ENCODE measurements at regions not wholly inside any gene's neighbourhood (a gene's known extent, or its start where the extent isn't known, plus 50 kb on each side); places are given as distances from the start of the nearest gene placed in this dataset.
A peak's percentile ranks its signal among the peaks of the same experiment; 100 is the strongest.

- no peak for DNase-seq
Measured at GRCh38 chr3:167892205-167892604, 156.7 kb downstream of the SERPINI1 start.

- DNase-seq = no peak
Measured at GRCh38 chr3:167887096-167887495, 151.6 kb downstream of the SERPINI1 start.

- DNase-seq = no peak
Measured at GRCh38 chr3:167886690-167887089, 151.2 kb downstream of the SERPINI1 start.

DNA sequence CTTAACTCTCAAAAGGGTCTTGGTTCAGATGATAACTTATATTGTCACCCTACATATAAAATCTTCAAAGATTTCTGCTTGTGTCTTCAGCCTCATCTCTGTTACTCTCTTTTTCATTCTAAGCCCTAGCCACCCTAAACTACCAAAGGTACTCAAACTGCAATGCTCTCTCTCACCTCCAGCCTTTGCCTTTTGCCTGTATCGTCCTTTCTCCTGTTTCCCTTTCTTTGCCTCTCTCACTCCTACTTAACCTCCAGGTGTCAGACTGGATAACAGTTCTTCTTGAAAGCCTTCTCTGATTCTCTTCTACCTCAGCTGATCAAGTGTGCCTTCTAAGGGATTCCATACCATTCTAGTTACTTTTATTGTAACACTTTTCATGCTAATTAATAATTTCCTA, 149.8 kb downstream of the SERPINI1 start:
- DNase-seq = peak; percentile 25

GRCh38 chr3:167884481-167884880, 149.0 kb downstream of the SERPINI1 start:
- DNase-seq = no peak

DNA sequence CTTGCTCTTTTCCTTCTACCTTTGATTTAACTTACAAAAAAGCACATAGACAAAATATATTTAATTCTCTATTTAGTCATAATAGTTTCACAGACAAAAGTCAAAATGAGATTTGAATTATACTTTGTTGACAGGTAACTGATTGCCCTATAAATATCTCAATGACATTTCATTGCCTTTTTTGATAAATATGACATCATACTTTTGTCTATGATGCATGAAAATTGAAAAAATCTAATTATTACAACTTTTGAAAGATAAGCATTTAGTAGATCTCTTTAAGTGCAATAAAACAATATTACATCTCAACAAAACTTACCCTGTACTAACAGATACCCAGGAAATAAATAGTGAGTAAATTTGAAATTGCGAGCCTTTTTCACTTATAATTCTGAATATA, 147.9 kb downstream of the SERPINI1 start:
- no peak for DNase-seq

DNA sequence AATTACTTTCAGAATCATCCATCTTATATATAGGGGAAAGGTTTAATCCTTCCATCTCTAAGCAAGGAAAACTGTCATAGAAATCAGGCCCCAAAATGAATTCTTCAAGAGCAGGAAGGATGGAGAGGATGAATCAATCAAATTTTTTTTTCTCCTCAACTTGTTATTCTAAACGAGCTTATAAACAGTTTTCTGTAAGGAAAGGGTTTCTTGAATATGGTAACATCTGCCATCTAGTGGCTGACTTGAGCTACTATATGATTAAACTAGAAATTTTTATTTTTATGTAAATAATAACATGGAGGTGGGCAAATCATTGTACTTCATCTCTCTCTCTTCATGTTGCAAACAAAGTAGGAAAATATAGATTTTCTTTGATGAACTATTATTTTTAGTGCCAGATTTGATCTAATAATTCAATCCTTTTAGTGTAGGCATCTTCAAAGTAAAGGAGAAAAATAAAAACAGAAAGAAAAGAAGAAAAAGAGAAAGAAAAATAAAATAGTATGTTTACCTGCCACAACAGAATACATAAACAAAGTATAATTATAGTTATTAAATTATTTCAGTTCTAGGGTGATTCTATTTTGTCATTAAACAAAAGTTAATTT, 146.6 kb downstream of the SERPINI1 start:
- DNase-seq = peak; percentile 84

- peak; percentile 75 for DNase-seq
Measured at GRCh38 chr3:167880183-167880582, 144.7 kb downstream of the SERPINI1 start.

DNA sequence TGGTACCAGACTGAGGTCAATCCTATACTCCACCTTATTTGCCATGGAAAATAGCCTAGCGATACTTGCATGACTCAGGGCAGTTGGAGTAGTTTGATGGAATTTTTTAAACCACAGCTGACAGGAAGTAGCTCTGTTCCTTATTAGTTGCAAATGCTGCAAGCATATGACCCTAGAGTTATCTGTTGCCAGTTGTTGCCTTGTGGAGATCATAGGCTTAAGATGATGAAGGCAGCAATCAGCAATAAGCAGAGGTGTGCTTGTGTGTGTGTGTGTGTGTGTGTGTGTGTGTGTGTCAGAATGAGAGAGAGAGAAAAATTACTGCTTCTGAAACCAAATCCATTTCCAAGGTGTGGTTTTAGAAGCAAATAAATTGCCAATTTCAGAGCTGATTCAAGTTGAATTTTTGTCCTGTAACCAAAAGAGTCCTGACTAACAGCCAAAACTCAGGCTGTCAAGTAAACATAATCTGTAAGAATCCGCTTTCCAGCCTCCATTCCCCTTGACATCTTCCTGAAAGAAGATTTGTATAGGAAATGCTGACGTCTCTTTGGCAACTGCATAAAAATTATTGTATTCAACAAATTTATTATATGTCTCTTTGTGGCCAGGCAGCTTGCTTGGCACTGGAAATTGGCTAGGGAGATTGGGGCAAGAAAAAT, 141.2 kb downstream of the SERPINI1 start:
- peak; percentile 32 for DNase-seq

All from NCI-H82 (cell line).